Gastrocnemius medialis (tissue), 4 donors: ENCODE measurements at regions not wholly inside any gene's neighbourhood (a gene's known extent, or its start where the extent isn't known, plus 50 kb on each side); places are given as distances from the start of the nearest gene placed in this dataset.
"Not testable (repeated sequence)": the region's sequence is repeated elsewhere in the genome, so short reads cannot be mapped to it uniquely, and the experiment has no call there.

Source experiments
- ATAC-seq, 2 donors: fragments of 150-250 bp; one replicate each; pipeline ENCODE4 v1.9.1; 2016
- DNase-seq, 2 donors: peaks; one replicate each; pipeline ENCODE4 v3.0.0-alpha.2; 2019
- H3K27ac ChIP-seq, 4 donors: fragments of 200-600 bp; sonication (generic); 1 replicate in 1 of 4; 2 replicates in 3 of 4; pipeline ENCODE4 v1.5.1; 2016 to 2018; ENCODE audit warnings: mild to moderate bottlenecking in 2 of 4, moderate library complexity in 1 of 4
- H3K27me3 ChIP-seq, 3 donors: fragments of 200-600 bp; sonication (generic) in 2 of 3; 1 replicate in 1 of 3; 2 replicates in 2 of 3; pipeline versions ENCODE4 v1.5.1 to v1.6.0; 2016 to 2019; ENCODE audit warnings: mild to moderate bottlenecking in 1 of 3, moderate library complexity in 1 of 3
- H3K36me3 ChIP-seq, 2 donors: fragments of 200-600 bp; sonication (generic) in 1 of 2; one replicate each; pipeline ENCODE4 v1.5.1; 2017 to 2018
- H3K4me1 ChIP-seq, 2 donors: fragments of 200-600 bp; sonication (generic) in 1 of 2; one replicate each; pipeline ENCODE4 v1.5.1; 2016 to 2017; ENCODE audit warnings: mild to moderate bottlenecking in 2 of 2
- H3K4me3 ChIP-seq, 4 donors: fragments of 200-600 bp; sonication (generic) in 3 of 4; 1 replicate in 1 of 4; 2 replicates in 3 of 4; pipeline ENCODE4 v1.5.1; 2016 to 2019; ENCODE audit warnings: mild to moderate bottlenecking in 2 of 4
- H3K9me3 ChIP-seq, 3 donors: fragments of 200-600 bp; sonication (generic) in 2 of 3; 1 replicate in 1 of 3; 2 replicates in 2 of 3; pipeline ENCODE4 v1.5.1; 2016 to 2019
- CTCF ChIP-seq, 5 experiments: fragments of 450-650 bp in 3 of 5; fragments of 200-600 bp in 2 of 5; sonication (generic) in 2 of 5; IDR thresholded peaks in 4 of 5; conservative IDR thresholded peaks in 1 of 5; 1 replicate in 4 of 5; 2 replicates in 1 of 5; pipeline ENCODE4 v1.5.1; 2016 to 2019; ENCODE audit warnings: antibody characterized with exemption in 5 of 5, mild to moderate bottlenecking in 3 of 5, moderate library complexity in 3 of 5
- POLR2A ChIP-seq, 2 donors: fragments of 450-650 bp; IDR thresholded peaks; one replicate each; pipeline ENCODE4 v1.6.1; 2017; ENCODE audit warnings: antibody characterized with exemption in 2 of 2, mild to moderate bottlenecking in 2 of 2, moderate library complexity in 2 of 2
- in situ Hi-C, 4 donors: fragments of 200-750 bp; cut with MboI; loops; one replicate each; pipeline versions ENCODE4 v1.15.0 to v1.8.0; 2017; ENCODE audit warnings: low sequenced_read_pairs in 4 of 4
- intact Hi-C: fragments of 100-400 bp; cut with DNase I; formaldehyde crosslinking; loops from one replicate; pipeline ENCODE4 v1.15.1; 2023; ENCODE audit warnings: low total_unique reads

- Histone ChIP-seq H3K4me1 (no peaks in the 10 kb centered on the region), H3K4me3 (no peak overlapping the region), H3K36me3 (no peaks in the 10 kb centered on the region), H3K27ac (no peak overlapping the region), H3K9me3 (no peaks in the 10 kb centered on the region), H3K27me3 (peaks cover 65 to 85% (median 69%) of the 10 kb centered on the region in 3 donors)
- no peak for TF ChIP-seq CTCF (IDR thresholded peaks at IDR 0.05 in 4 of 5, conservative IDR thresholded peaks at IDR 0.05 in 1 of 5)
- TF ChIP-seq POLR2A (IDR thresholded peaks at IDR 0.05) = no peak
- in situ Hi-C loops (no loop called here), intact Hi-C loops (no loop called here)
- DNase-seq (no peak), ATAC-seq (no peak)
Observed at GRCh38 chr6:27556406-27556805, 83.5 kb upstream of the ZNF184 start.

- intact Hi-C loops = no loop called here
- Histone ChIP-seq H3K4me3 (no peak overlapping the region), H3K36me3 (no peaks in the 10 kb centered on the region), H3K9me3 (no peaks in the 10 kb centered on the region), H3K27me3 (peaks cover 62 to 87% (median 73%) of the 10 kb centered on the region in 3 donors), H3K4me1 (no peaks in the 10 kb centered on the region), H3K27ac (no peak overlapping the region)
- TF ChIP-seq POLR2A (IDR thresholded peaks at IDR 0.05) (no peak), CTCF (IDR thresholded peaks at IDR 0.05 in 4 of 5, conservative IDR thresholded peaks at IDR 0.05 in 1 of 5) (no peak)
- ATAC-seq = no peak
- in situ Hi-C loops = no loop called here
- no peak for DNase-seq
Observed at GRCh38 chr6:27553123-27553904, 80.4 kb upstream of the ZNF184 start.

GRCh38 chr6:27551607-27552006 lies 78.7 kb upstream of the ZNF184 start:
- no peak for DNase-seq
- H3K36me3 ChIP-seq = no peaks in the 10 kb centered on the region
- ATAC-seq = no peak
- H3K4me1 ChIP-seq = no peaks in the 10 kb centered on the region
- TF ChIP-seq CTCF (IDR thresholded peaks at IDR 0.05 in 4 of 5, conservative IDR thresholded peaks at IDR 0.05 in 1 of 5) = no peak
- TF ChIP-seq POLR2A (IDR thresholded peaks at IDR 0.05) = no peak
- H3K4me3 ChIP-seq = no peak overlapping the region
- no peak overlapping the region for H3K27ac ChIP-seq
- intact Hi-C loops (no loop called here), in situ Hi-C loops (no loop called here)
- H3K9me3 ChIP-seq = no peaks in the 10 kb centered on the region
- H3K27me3 ChIP-seq = peaks cover 61 to 87% (median 73%) of the 10 kb centered on the region in 3 donors

DNA sequence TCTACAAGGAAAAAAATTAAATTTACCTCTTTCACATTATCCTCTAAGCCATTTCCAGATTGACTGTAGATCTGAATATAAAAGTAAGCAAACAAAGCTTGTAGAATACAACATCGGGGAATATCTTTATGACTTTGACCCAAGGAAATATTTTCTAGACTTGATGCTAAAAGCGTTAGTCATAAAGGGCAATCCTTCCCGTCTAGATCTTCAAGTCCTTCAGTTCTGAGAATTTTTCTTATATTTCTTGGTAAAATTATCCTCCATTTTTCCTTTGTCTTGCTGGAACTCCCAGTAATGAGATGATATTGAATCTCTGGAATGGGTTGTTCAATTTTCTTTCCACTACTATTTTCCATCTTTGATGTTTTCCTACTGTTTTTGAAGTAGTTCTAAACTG lies 77.8 kb upstream of the ZNF184 start:
- in situ Hi-C loops (no loop called here), intact Hi-C loops (no loop called here)
- H3K27ac ChIP-seq = no peak overlapping the region
- DNase-seq (no peak), ATAC-seq (no peak)
- no peaks in the 10 kb centered on the region for H3K9me3 ChIP-seq
- H3K4me1 ChIP-seq = no peaks in the 10 kb centered on the region
- H3K36me3 ChIP-seq = no peaks in the 10 kb centered on the region
- H3K4me3 ChIP-seq = no peak overlapping the region
- peaks cover 63 to 87% (median 79%) of the 10 kb centered on the region in 3 donors for H3K27me3 ChIP-seq
- TF ChIP-seq POLR2A (IDR thresholded peaks at IDR 0.05) (no peak), CTCF (IDR thresholded peaks at IDR 0.05 in 4 of 5, conservative IDR thresholded peaks at IDR 0.05 in 1 of 5) (no peak)

DNA sequence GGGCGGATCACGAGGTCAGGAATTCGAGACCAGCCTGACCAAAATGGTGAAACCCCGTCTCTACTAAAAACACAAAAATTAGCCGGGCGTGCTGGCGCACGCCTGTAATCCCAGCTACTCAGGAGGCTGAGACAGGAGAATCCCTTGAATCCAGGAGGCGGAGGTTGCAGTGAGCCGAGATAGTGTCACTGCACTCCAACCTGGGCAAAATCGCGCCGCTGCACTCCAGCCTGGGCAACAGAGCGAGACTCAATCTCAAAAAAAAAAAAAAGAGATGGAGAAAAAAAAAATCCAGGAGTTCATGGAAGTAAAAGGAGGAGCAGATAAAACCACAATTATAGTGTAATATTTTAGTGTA lies 76.3 kb upstream of the ZNF184 start:
- H3K9me3 ChIP-seq, intact Hi-C loops, H3K36me3 ChIP-seq, DNase-seq, ATAC-seq, H3K27ac ChIP-seq, in situ Hi-C loops, H3K4me3 ChIP-seq, H3K4me1 ChIP-seq: not testable (repeated sequence)
- peaks cover 65 to 90% (median 83%) of the 10 kb centered on the region in 3 donors for H3K27me3 ChIP-seq
